NB4 (cell line): ENCODE measurements at regions not wholly inside any gene's neighbourhood (a gene's known extent, or its start where the extent isn't known, plus 50 kb on each side); places are given as distances from the start of the nearest gene placed in this dataset.

ENCODE experiments used
- MYC ChIP-seq: IDR thresholded peaks from 2 replicates; pipeline ENCODE4 v1.6.1; 2011; ENCODE audit warnings: low read depth, low read length
- POLR2A ChIP-seq: IDR thresholded peaks from 2 replicates; pipeline ENCODE4 v1.6.1; 2011; ENCODE audit warnings: mild to moderate bottlenecking; ENCODE audit not compliant: insufficient read length; ENCODE audit errors: extremely low read depth
- TF ChIP-seq, protein P1 (sequence below): IDR thresholded peaks from one replicate; pipeline ENCODE4 v1.5.1; 2012; ENCODE audit warnings: low read depth, low read length
- TF ChIP-seq, protein P2 (sequence below): IDR thresholded peaks from 2 replicates; pipeline ENCODE4 v1.6.1; 2011; ENCODE audit warnings: low read depth, low read length

DNA sequence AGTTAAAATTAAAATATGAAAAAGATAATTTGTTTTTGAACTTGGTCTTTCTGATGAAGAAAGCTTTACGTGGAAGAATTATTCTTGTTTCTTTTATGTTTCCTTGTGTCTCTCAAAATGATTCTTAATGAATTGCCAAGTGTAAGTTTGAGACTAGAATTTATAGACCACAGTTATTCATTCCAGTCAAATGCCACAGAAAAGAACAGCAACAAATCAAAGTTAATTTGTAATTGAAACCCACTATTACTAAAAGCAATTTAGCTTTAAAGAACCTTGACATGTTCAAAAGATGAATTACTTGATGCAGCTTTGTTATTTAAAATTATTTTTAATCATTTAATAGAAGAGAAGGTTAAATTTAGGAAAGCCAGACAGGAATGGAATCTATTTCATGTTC lies 1277.7 kb upstream of the NUDT12 start:
- TF ChIP-seq, protein P1, sequence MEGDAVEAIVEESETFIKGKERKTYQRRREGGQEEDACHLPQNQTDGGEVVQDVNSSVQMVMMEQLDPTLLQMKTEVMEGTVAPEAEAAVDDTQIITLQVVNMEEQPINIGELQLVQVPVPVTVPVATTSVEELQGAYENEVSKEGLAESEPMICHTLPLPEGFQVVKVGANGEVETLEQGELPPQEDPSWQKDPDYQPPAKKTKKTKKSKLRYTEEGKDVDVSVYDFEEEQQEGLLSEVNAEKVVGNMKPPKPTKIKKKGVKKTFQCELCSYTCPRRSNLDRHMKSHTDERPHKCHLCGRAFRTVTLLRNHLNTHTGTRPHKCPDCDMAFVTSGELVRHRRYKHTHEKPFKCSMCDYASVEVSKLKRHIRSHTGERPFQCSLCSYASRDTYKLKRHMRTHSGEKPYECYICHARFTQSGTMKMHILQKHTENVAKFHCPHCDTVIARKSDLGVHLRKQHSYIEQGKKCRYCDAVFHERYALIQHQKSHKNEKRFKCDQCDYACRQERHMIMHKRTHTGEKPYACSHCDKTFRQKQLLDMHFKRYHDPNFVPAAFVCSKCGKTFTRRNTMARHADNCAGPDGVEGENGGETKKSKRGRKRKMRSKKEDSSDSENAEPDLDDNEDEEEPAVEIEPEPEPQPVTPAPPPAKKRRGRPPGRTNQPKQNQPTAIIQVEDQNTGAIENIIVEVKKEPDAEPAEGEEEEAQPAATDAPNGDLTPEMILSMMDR = no peak
- TF ChIP-seq POLR2A (no peak), MYC (no peak)
- TF ChIP-seq, protein P2, sequence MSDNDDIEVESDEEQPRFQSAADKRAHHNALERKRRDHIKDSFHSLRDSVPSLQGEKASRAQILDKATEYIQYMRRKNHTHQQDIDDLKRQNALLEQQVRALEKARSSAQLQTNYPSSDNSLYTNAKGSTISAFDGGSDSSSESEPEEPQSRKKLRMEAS = no peak
